WTC11 (cell line): ENCODE measurements at regions not wholly inside any gene's neighbourhood (a gene's known extent, or its start where the extent isn't known, plus 50 kb on each side); places are given as distances from the start of the nearest gene placed in this dataset.

ENCODE experiments used
- ATAC-seq: fragments of 200-7000 bp; cut with Tn5 transposase; 2 replicates; pipeline ENCODE4 v1.10.0; 2021; ENCODE audit warnings: mild to moderate bottlenecking, moderate library complexity
- CTCF ChIA-PET: fragments of 300-600 bp; sonication (Branson Sonifier 250); formaldehyde crosslinking; loops from one replicate; lab custom pipeline; 2021; ENCODE audit warnings: antibody characterized with exemption; lab: Charles Lee
- POLR2A ChIA-PET: fragments of 350-600 bp; sonication (Branson Sonifier 250); formaldehyde crosslinking; loops from one replicate; lab custom pipeline; 2021; ENCODE audit warnings: antibody characterized with exemption; lab: Charles Lee
- DNase-seq: peaks from one replicate; pipeline ENCODE4 v3.0.0; 2021; ENCODE audit warnings: low spot score
- H3K27ac Mint-ChIP-seq: 2 replicates; pipeline ENCODE4 v1.8.0; 2021; ENCODE audit warnings: mixed read lengths
- H3K27me3 Mint-ChIP-seq: 2 replicates; pipeline ENCODE4 v1.8.0; 2021; ENCODE audit warnings: low read depth, mild to moderate bottlenecking, moderate library complexity, mixed read lengths
- H3K36me3 Mint-ChIP-seq: 2 replicates; pipeline ENCODE4 v1.8.0; 2021; ENCODE audit warnings: mixed read lengths
- H3K4me1 Mint-ChIP-seq: 2 replicates; pipeline ENCODE4 v1.8.0; 2022; ENCODE audit warnings: mixed read lengths
- H3K4me3 Mint-ChIP-seq: 2 replicates; pipeline ENCODE4 v1.8.0; 2021; ENCODE audit warnings: mild to moderate bottlenecking, moderate library complexity, mixed read lengths
- H3K9me3 Mint-ChIP-seq: 2 replicates; pipeline ENCODE4 v1.8.0; 2021; ENCODE audit warnings: mixed read lengths
- ARID4B ChIP-seq: sonication (generic); formaldehyde crosslinking; IDR thresholded peaks from 2 replicates; pipeline ENCODE4 v1.8.0; 2023; ENCODE audit warnings: missing genetic modification reagents, mild to moderate bottlenecking, borderline replicate concordance
- E2F5 ChIP-seq: sonication (generic); formaldehyde crosslinking; IDR thresholded peaks from 2 replicates; pipeline ENCODE4 v1.8.1; 2022; ENCODE audit warnings: mild to moderate bottlenecking, moderate library complexity, missing genetic modification reagents
- FOXP1 ChIP-seq: sonication (generic); formaldehyde crosslinking; IDR thresholded peaks from 2 replicates; pipeline ENCODE4 v1.8.0; 2022; ENCODE audit warnings: missing genetic modification reagents, mild to moderate bottlenecking, moderate library complexity, borderline replicate concordance
- FOXP4 ChIP-seq: sonication (generic); formaldehyde crosslinking; IDR thresholded peaks from 2 replicates; pipeline ENCODE4 v1.8.0; 2022; ENCODE audit warnings: mild to moderate bottlenecking, missing genetic modification reagents
- GABPB1 ChIP-seq: sonication (generic); formaldehyde crosslinking; IDR thresholded peaks from 2 replicates; pipeline ENCODE4 v1.8.1; 2023; ENCODE audit warnings: mild to moderate bottlenecking, missing genetic modification reagents
- GTF2I ChIP-seq: fragments of 250-450 bp; sonication (Bioruptor Pico); conservative IDR thresholded peaks from 2 replicates; pipeline ENCODE4 v1.4.0; 2021; ENCODE audit warnings: mild to moderate bottlenecking
- IRF2 ChIP-seq: sonication (generic); formaldehyde crosslinking; IDR thresholded peaks from 2 replicates; pipeline ENCODE4 v1.8.0; 2022; ENCODE audit warnings: low read depth, missing genetic modification reagents, borderline replicate concordance
- JAZF1 ChIP-seq: fragments of 250-450 bp; sonication (Bioruptor Pico); IDR thresholded peaks from 2 replicates; pipeline ENCODE4 v1.9.0; 2021; ENCODE audit warnings: moderate library complexity, mild to moderate bottlenecking, inconsistent platforms
- KAT7 ChIP-seq: sonication (generic); formaldehyde crosslinking; IDR thresholded peaks from 2 replicates; pipeline ENCODE4 v1.8.1; 2023; ENCODE audit warnings: missing genetic modification reagents, mild to moderate bottlenecking, borderline replicate concordance
- PRDM15 ChIP-seq: sonication (generic); formaldehyde crosslinking; IDR thresholded peaks from 2 replicates; pipeline ENCODE4 v1.8.0; 2022; ENCODE audit warnings: missing genetic modification reagents
- SMAD3 ChIP-seq: sonication (generic); formaldehyde crosslinking; IDR thresholded peaks from 2 replicates; pipeline ENCODE4 v1.8.0; 2022; ENCODE audit warnings: missing genetic modification reagents, mild to moderate bottlenecking, borderline replicate concordance
- TP53 ChIP-seq: sonication (generic); formaldehyde crosslinking; IDR thresholded peaks from 2 replicates; pipeline ENCODE4 v1.8.1; 2023; ENCODE audit warnings: mild to moderate bottlenecking, missing genetic modification reagents
- ZNF121 ChIP-seq: sonication (generic); formaldehyde crosslinking; IDR thresholded peaks from 2 replicates; pipeline ENCODE4 v1.8.0; 2023; ENCODE audit warnings: missing genetic modification reagents
- ZNF396 ChIP-seq: fragments of 250-450 bp; sonication (Bioruptor Pico); IDR thresholded peaks from 2 replicates; pipeline ENCODE4 v1.8.0; 2021; ENCODE audit warnings: mild to moderate bottlenecking, moderate library complexity, borderline replicate concordance
- ZSCAN18 ChIP-seq: fragments of 250-450 bp; sonication (Bioruptor Pico); IDR thresholded peaks from 2 replicates; pipeline ENCODE4 v2.1.2; 2022; ENCODE audit warnings: mild to moderate bottlenecking, moderate library complexity

GRCh38 chr10:128498746-128499145 is 372.5 kb upstream of the MKI67 start:
- Mint-ChIP-seq H3K27ac (no peak overlapping the region), H3K4me3 (no peak overlapping the region), H3K4me1 (peaks cover 21% of the 10 kb centered on the region), H3K36me3 (no peaks in the 10 kb centered on the region), H3K9me3 (0 out of 2 replicates have a peak, but pooled peaks cover 4% of the 10 kb centered on the region), H3K27me3 (no peaks in the 10 kb centered on the region; the same call in 1 of the 2 replicates)
- DNase-seq (no peak), ATAC-seq (no peak)
- TF ChIP-seq GTF2I (CRISPR knock-in tag) (no peak), PRDM15 (CRISPR knock-in tag) (no peak), KAT7 (CRISPR knock-in tag) (no peak), SMAD3 (CRISPR knock-in tag) (no peak), FOXP4 (CRISPR knock-in tag) (no peak), GABPB1 (CRISPR knock-in tag) (no peak), FOXP1 (CRISPR knock-in tag) (no peak), ZNF396 (CRISPR knock-in tag) (no peak), TP53 (CRISPR knock-in tag) (no peak), JAZF1 (no peak), E2F5 (CRISPR knock-in tag) (no peak), ARID4B (CRISPR knock-in tag) (no peak)
- POLR2A ChIA-PET: no interaction called here
- CTCF ChIA-PET: interaction anchor here (0.8 to 2.0 kb wide), 3 partner anchors 14 to 231 kb away, joined by 4 to 8 read pairs (median 6); no protein-coding TSS in a partner anchor

- ATAC-seq (no peak), DNase-seq (no peak)
- no peaks in the 10 kb centered on the region for H3K36me3 Mint-ChIP-seq
- no peak overlapping the region for H3K27ac Mint-ChIP-seq
- TF ChIP-seq ZNF121 (CRISPR knock-in tag): no peak
- no peak for TF ChIP-seq ZNF396 (CRISPR knock-in tag)
- TF ChIP-seq IRF2 (CRISPR knock-in tag): no peak
- no peak for TF ChIP-seq ZSCAN18 (CRISPR knock-in tag)
- no peak overlapping the region for H3K4me3 Mint-ChIP-seq
- POLR2A ChIA-PET: no interaction called here
- H3K9me3 Mint-ChIP-seq: 0 out of 2 replicates have a peak, but pooled peaks cover 4% of the 10 kb centered on the region
- peaks cover 21% of the 10 kb centered on the region for H3K4me1 Mint-ChIP-seq
- CTCF ChIA-PET: interaction anchor here (1.7 kb wide), 1 partner anchor 23 kb away, joined by 6 read pairs; no protein-coding TSS in a partner anchor
- no peaks in the 10 kb centered on the region; the same call in 1 of the 2 replicates for H3K27me3 Mint-ChIP-seq
Observed at GRCh38 chr10:128499486-128499885, 373.3 kb upstream of the MKI67 start.
